Ovary (tissue), 3 donors: ENCODE measurements at regions not wholly inside any gene's neighbourhood (a gene's known extent, or its start where the extent isn't known, plus 50 kb on each side); places are given as distances from the start of the nearest gene placed in this dataset.

Experiments
- EP300 ChIP-seq: sonication (generic); formaldehyde crosslinking; IDR thresholded peaks from one replicate; pipeline ENCODE4 v1.6.1; 2017; ENCODE audit warnings: antibody characterized with exemption
- TF ChIP-seq, protein P1 (sequence below), 3 donors: fragments of 450-650 bp in 2 of 3; fragments of 200-600 bp in 1 of 3; IDR thresholded peaks; one replicate each; pipeline versions ENCODE4 v1.5.1 to v1.8.0; 2016 to 2022; ENCODE audit warnings: antibody characterized with exemption in 3 of 3, mild to moderate bottlenecking in 1 of 3
- donor health status: DM: no; HTN: no; CAD: no.

GRCh38 chr7:149713061-149713730 lies 60.2 kb downstream of the ZNF467 start:
- TF ChIP-seq, protein P1, sequence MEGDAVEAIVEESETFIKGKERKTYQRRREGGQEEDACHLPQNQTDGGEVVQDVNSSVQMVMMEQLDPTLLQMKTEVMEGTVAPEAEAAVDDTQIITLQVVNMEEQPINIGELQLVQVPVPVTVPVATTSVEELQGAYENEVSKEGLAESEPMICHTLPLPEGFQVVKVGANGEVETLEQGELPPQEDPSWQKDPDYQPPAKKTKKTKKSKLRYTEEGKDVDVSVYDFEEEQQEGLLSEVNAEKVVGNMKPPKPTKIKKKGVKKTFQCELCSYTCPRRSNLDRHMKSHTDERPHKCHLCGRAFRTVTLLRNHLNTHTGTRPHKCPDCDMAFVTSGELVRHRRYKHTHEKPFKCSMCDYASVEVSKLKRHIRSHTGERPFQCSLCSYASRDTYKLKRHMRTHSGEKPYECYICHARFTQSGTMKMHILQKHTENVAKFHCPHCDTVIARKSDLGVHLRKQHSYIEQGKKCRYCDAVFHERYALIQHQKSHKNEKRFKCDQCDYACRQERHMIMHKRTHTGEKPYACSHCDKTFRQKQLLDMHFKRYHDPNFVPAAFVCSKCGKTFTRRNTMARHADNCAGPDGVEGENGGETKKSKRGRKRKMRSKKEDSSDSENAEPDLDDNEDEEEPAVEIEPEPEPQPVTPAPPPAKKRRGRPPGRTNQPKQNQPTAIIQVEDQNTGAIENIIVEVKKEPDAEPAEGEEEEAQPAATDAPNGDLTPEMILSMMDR (IDR thresholded peaks at IDR 0.05) = no peak
- TF ChIP-seq EP300 = no peak
